HAP-1 (cell line): ENCODE measurements at regions not wholly inside any gene's neighbourhood (a gene's known extent, or its start where the extent isn't known, plus 50 kb on each side); places are given as distances from the start of the nearest gene placed in this dataset.
A peak's percentile ranks its signal among the peaks of the same experiment; 100 is the strongest.

Experiments used
- DNase-seq, 2 experiments: peaks; one replicate each; pipeline ENCODE4 v3.0.0-alpha.2; 2016 to 2020; ENCODE audit warnings: low spot score in 2 of 2
- H3K27me3 ChIP-seq: fragments of 250-450 bp; sonication (Bioruptor Pico); 2 replicates; pipeline ENCODE4 v1.5.1; 2020; ENCODE audit warnings: low read depth, mild to moderate bottlenecking, moderate library complexity
- H3K36me3 ChIP-seq: fragments of 250-450 bp; sonication (Bioruptor Pico); replicated peaks from 2 replicates; pipeline ENCODE4 v1.5.1; 2020; ENCODE audit warnings: mild to moderate bottlenecking
- H3K4me1 ChIP-seq: fragments of 250-450 bp; sonication (Bioruptor Pico); 2 replicates; pipeline ENCODE4 v1.5.1; 2020; ENCODE audit warnings: mild to moderate bottlenecking
- H3K4me3 ChIP-seq: fragments of 250-450 bp; sonication (Bioruptor Pico); 2 replicates; pipeline ENCODE4 v1.5.1; 2020; ENCODE audit warnings: mild to moderate bottlenecking, moderate library complexity
- H3K9me3 ChIP-seq: fragments of 250-450 bp; sonication (Bioruptor Pico); 2 replicates; pipeline ENCODE4 v1.5.1; 2020; ENCODE audit warnings: mild to moderate bottlenecking, moderate library complexity
- in situ Hi-C: fragments of 300-500 bp; cut with MboI; formaldehyde crosslinking; loops from 3 replicates; pipeline ENCODE4 v1.14.3; 2020; ENCODE audit warnings: low sequenced_read_pairs, inconsistent platforms, mixed read lengths

GRCh38 chr6:145189836-145190235, 545.5 kb downstream of the EPM2A start:
- peak in 1 of 2 experiments; percentile 11 for DNase-seq
- H3K9me3 ChIP-seq: no peaks in the 10 kb centered on the region
- no peaks in the 10 kb centered on the region for H3K4me1 ChIP-seq
- no peak overlapping the region for H3K4me3 ChIP-seq
- in situ Hi-C loops: no loop called here
- H3K36me3 ChIP-seq: no peaks in the 10 kb centered on the region
- no peaks in the 10 kb centered on the region for H3K27me3 ChIP-seq

GRCh38 chr6:145194389-145194788, 540.9 kb downstream of the EPM2A start:
- Histone ChIP-seq H3K27me3 (no peaks in the 10 kb centered on the region), H3K4me3 (no peak overlapping the region), H3K9me3 (no peaks in the 10 kb centered on the region), H3K36me3 (no peaks in the 10 kb centered on the region), H3K4me1 (peaks cover 2% of the 10 kb centered on the region)
- DNase-seq: no peak
- in situ Hi-C loops: no loop called here

- H3K27me3 ChIP-seq: no peaks in the 10 kb centered on the region
- in situ Hi-C loops: loop anchor here (25.0 kb wide), 1 partner anchor 613 kb away; no protein-coding TSS in a partner anchor
- no peaks in the 10 kb centered on the region for H3K36me3 ChIP-seq
- H3K4me1 ChIP-seq: peaks cover 2% of the 10 kb centered on the region
- H3K9me3 ChIP-seq: no peaks in the 10 kb centered on the region
- no peak overlapping the region for H3K4me3 ChIP-seq
- no peak for DNase-seq
Observed at GRCh38 chr6:145199961-145200360, 535.4 kb downstream of the EPM2A start.

DNA sequence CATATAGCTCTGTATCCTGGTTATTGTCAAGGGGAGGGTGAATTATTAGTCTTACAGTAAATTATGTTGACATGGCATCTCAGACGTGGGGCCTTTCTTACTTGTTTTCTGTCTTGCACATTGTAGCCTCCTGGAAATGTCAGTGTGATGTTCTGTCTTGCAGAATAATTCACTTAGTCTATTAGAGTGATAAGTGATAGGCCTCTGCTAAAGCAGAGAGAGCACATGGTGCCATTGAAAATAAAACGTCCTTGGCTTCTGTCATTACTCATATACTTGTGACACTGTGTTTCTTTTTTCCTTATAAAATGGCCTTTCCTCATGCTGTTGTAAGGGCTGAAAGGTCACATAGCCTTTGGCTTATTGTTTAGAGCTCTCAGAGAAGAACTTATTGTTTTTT, 531.0 kb downstream of the EPM2A start:
- no peak overlapping the region for H3K4me3 ChIP-seq
- H3K4me1 ChIP-seq: no peaks in the 10 kb centered on the region
- DNase-seq: no peak
- H3K36me3 ChIP-seq: no peaks in the 10 kb centered on the region
- no peaks in the 10 kb centered on the region for H3K9me3 ChIP-seq
- in situ Hi-C loops: loop anchor here (25.0 kb wide), 1 partner anchor 617 kb away; no protein-coding TSS in a partner anchor
- H3K27me3 ChIP-seq: no peaks in the 10 kb centered on the region

DNA sequence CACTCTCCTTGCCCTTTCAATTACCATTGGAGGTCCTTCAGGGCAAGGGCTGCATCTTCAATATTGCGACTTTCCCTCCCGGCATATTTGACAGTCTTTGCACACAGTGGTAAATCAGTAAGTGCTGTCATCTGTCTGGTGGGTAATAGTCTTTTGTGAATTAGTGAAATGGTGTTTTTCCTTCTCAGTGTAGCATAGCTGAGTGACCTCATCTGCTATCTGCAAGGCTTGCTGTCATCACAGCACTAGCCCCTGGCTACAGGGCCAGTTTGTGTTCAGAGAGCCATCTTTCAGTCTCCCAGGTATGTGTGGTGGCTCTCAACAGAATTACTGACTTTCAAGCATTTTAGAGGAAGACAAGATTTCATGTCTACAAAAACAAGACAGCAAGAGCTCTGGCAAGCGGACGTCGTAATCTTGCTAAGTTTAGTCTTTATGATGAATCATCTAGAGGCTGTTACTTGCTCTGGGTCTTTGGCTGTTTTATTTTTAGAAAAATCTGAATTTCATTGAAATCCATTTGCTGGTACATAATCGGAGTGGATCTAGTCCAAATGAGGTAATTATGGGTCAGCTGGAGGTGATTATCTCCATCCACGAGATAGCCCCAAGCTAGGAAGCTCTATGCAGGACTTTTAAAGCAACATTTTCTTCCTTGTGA, 528.9 kb downstream of the EPM2A start:
- DNase-seq: no peak
- Histone ChIP-seq H3K9me3 (no peaks in the 10 kb centered on the region), H3K36me3 (no peaks in the 10 kb centered on the region), H3K27me3 (no peaks in the 10 kb centered on the region), H3K4me1 (no peaks in the 10 kb centered on the region), H3K4me3 (no peak overlapping the region)
- in situ Hi-C loops: loop anchor here (25.0 kb wide), 1 partner anchor 619 kb away; no protein-coding TSS in a partner anchor

DNA sequence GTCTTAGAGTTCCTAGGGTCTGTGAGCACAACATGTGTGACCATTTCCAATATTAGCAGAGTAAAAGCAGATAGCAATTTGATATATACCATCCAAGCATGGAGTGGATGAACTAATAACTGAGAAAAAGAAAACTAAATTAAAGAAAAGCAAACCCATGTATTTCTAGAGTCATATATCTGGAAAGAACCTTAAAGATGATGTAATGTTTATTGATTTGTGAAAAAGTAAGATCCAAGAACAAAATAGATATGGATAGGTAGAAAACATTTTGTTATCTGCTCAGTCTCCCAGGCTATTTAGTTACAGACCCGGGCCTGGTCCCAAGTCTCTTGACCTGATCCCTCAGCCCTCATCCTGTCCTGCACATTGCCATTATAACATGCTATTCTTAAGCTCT, 526.8 kb downstream of the EPM2A start:
- in situ Hi-C loops: loop anchor here (25.0 kb wide), 1 partner anchor 621 kb away; no protein-coding TSS in a partner anchor
- Histone ChIP-seq H3K4me1 (no peaks in the 10 kb centered on the region), H3K27me3 (no peaks in the 10 kb centered on the region), H3K36me3 (no peaks in the 10 kb centered on the region), H3K9me3 (no peaks in the 10 kb centered on the region), H3K4me3 (no peak overlapping the region)
- no peak for DNase-seq

GRCh38 chr6:145209272-145209671, 526.0 kb downstream of the EPM2A start:
- no peak overlapping the region for H3K4me3 ChIP-seq
- H3K36me3 ChIP-seq: no peaks in the 10 kb centered on the region
- H3K9me3 ChIP-seq: no peaks in the 10 kb centered on the region
- no peaks in the 10 kb centered on the region for H3K27me3 ChIP-seq
- no peak for DNase-seq
- in situ Hi-C loops: loop anchor here (25.0 kb wide), 1 partner anchor 622 kb away; no protein-coding TSS in a partner anchor
- H3K4me1 ChIP-seq: no peaks in the 10 kb centered on the region

DNA sequence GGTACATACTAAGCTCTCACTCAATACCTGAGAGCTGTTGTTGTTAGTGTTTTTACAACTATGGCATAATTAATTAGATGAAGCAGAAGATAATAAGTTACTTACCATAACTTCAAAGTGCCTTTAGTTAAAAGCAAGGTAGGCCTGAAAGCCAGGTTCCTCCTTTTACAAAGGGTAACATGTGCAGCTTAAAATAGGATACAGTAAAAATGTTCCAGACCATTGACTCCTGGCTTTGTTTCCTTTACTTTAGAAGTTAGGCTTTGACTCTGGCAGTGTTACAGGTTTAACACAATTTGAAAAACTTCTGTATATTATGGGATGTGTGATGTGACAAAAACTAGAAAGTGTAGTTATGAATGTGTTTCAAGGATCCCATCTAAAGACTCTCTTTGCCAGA, 522.5 kb downstream of the EPM2A start:
- H3K27me3 ChIP-seq: no peaks in the 10 kb centered on the region
- no peaks in the 10 kb centered on the region for H3K36me3 ChIP-seq
- no peak for DNase-seq
- in situ Hi-C loops: loop anchor here (25.0 kb wide), 1 partner anchor 626 kb away; no protein-coding TSS in a partner anchor
- no peaks in the 10 kb centered on the region for H3K4me1 ChIP-seq
- H3K9me3 ChIP-seq: no peaks in the 10 kb centered on the region
- no peak overlapping the region for H3K4me3 ChIP-seq

DNA sequence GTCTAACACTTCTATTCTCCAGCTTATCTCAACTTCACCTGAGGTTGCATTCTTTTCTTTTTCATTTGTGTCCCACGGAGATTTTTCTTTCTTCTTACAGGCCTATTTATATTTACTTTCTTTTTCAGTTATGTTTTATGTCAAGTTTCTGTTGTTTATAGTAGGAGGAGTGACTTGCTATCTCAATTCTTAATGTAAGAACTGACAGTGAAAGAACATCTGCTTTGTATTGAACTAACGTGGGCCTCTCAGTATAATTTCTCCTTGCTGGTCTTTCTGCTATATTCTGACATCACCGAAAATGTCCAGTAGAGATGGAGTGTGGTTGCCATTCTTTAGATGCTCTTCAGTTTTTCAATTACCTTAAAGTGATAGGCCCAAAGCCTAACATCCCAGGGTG, 521.7 kb downstream of the EPM2A start:
- in situ Hi-C loops: loop anchor here (25.0 kb wide), 1 partner anchor 626 kb away; no protein-coding TSS in a partner anchor
- H3K36me3 ChIP-seq: no peaks in the 10 kb centered on the region

DNA sequence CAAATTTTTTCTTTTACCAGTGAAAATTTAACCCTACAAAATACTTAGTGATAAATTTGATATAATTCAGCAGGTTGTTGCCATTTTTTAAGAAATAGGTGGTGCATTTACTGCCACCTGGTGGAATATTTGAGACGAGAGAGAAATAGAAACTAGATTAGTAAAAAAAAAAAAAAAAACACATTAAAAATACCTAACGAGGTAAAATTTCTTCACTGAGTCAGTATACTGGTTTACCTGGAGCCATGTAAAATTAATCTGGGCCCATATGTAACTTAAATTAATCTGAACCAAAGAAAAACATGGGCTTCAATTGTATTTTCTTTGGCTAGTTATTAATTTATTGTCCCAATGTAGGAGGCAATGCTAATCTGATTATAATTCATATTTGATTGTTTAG, 520.8 kb downstream of the EPM2A start:
- DNase-seq: peak; percentile 22 to 45
- in situ Hi-C loops: loop anchor here (25.0 kb wide), 1 partner anchor 627 kb away; no protein-coding TSS in a partner anchor
- no peaks in the 10 kb centered on the region for H3K36me3 ChIP-seq
- H3K4me3 ChIP-seq: no peak overlapping the region
- H3K9me3 ChIP-seq: no peaks in the 10 kb centered on the region
- H3K4me1 ChIP-seq: no peaks in the 10 kb centered on the region
- no peaks in the 10 kb centered on the region for H3K27me3 ChIP-seq

More for the DNA sequence above, 521.7 kb downstream of the EPM2A start:
- no peak for DNase-seq
- no peaks in the 10 kb centered on the region for H3K27me3 ChIP-seq
- no peaks in the 10 kb centered on the region for H3K4me1 ChIP-seq
- H3K4me3 ChIP-seq: no peak overlapping the region
- no peaks in the 10 kb centered on the region for H3K9me3 ChIP-seq

DNA sequence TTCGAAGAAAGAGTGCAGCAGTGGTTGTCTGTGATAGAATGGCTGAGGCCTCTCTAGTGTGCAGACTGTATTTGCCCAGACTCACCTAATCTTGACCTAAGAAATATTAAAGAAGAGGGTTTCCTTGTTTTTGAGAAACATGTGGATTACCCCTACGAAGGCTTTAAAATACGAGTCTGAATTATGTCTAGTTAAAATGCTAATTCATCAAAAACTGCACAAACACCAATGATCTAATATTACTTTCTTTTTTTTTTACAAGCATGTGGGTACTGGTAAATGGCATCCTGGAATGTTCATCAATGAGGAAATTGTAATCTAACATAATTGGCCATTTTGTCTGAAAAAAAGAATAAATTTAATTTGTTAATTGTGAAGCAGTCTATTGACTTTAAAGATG, 510.9 kb downstream of the EPM2A start:
- no peaks in the 10 kb centered on the region for H3K9me3 ChIP-seq
- no peaks in the 10 kb centered on the region for H3K36me3 ChIP-seq
- no peaks in the 10 kb centered on the region for H3K4me1 ChIP-seq
- in situ Hi-C loops: loop anchor here (25.0 kb wide), 1 partner anchor 637 kb away; no protein-coding TSS in a partner anchor
- no peak for DNase-seq
- no peak overlapping the region for H3K4me3 ChIP-seq
- H3K27me3 ChIP-seq: no peaks in the 10 kb centered on the region

DNA sequence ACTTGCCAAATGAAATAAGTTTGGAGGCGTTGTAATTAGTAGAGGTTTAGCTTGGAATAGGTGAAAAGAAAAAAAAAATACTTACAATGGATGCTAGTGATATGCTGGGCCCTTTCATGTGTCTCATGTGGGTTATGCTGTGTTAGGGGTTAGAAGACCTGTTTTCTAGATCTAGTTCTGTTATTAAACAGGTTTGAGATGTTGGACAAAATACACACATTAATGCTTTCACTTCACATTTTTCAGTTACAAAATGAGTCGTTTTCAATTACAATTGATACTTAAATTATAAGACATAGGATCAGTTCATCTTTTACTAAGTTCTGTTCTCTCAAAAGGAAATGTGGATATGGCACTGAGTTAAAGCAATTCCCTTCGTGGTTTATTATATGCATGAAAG, 509.8 kb downstream of the EPM2A start:
- no peak for DNase-seq
- H3K9me3 ChIP-seq: no peaks in the 10 kb centered on the region
- H3K4me1 ChIP-seq: no peaks in the 10 kb centered on the region
- no peaks in the 10 kb centered on the region for H3K36me3 ChIP-seq
- in situ Hi-C loops: no loop called here
- no peaks in the 10 kb centered on the region for H3K27me3 ChIP-seq
- no peak overlapping the region for H3K4me3 ChIP-seq

DNA sequence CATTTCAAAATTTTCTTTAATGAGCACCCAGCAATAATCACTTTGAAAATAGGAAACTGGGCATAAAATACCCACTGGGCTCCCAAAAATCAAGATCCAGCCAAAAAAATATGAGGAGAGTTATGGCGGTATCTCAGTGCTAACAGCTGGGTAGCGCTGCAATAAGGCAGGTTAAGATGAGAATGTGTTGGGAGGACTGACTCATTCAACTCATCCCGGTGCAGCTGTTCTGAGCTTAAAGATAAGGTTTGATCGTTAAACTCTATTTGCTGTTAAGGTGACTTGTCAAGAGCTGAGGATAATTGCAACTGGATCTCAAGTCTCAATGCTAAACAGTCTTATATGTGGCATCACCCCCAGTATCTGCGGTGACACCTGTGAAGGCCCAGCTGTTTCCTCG, 507.7 kb downstream of the EPM2A start:
- no peaks in the 10 kb centered on the region for H3K36me3 ChIP-seq
- H3K9me3 ChIP-seq: no peaks in the 10 kb centered on the region
- DNase-seq: no peak
- H3K27me3 ChIP-seq: no peaks in the 10 kb centered on the region
- in situ Hi-C loops: no loop called here
- no peaks in the 10 kb centered on the region for H3K4me1 ChIP-seq
- no peak overlapping the region for H3K4me3 ChIP-seq

GRCh38 chr6:145228962-145229582, 506.2 kb downstream of the EPM2A start:
- H3K4me3 ChIP-seq: no peak overlapping the region
- no peaks in the 10 kb centered on the region for H3K9me3 ChIP-seq
- no peaks in the 10 kb centered on the region for H3K4me1 ChIP-seq
- no peak for DNase-seq
- no peaks in the 10 kb centered on the region for H3K36me3 ChIP-seq
- in situ Hi-C loops: no loop called here
- H3K27me3 ChIP-seq: no peaks in the 10 kb centered on the region
